ENCODE measurements at regions not wholly inside any gene's neighbourhood (a gene's known extent, or its start where the extent isn't known, plus 50 kb on each side); places are given as distances from the start of the nearest gene placed in this dataset.
A peak's percentile ranks its signal among the peaks of the same experiment; 100 is the strongest.
"Not testable (repeated sequence)": the region's sequence is repeated elsewhere in the genome, so short reads cannot be mapped to it uniquely, and the experiment has no call there.

GRCh38 chr1:94362466-94363058 lies 55.6 kb upstream of the ABCD3 start:
- Mint-ChIP-seq H3K27ac (no peak overlapping the region), H3K27me3 (peaks cover 7% of the 10 kb centered on the region), H3K4me3 (no peak overlapping the region), H3K9me3 (peaks cover 21 to 22% of the 10 kb centered on the region in 2 donors), H3K4me1 (peaks cover 6% of the 10 kb centered on the region)
- DNase-seq (no peak), ATAC-seq (no peak)

GRCh38 chr1:94358630-94359599 lies 59.3 kb upstream of the ABCD3 start:
- Mint-ChIP-seq H3K4me3 (no peak overlapping the region), H3K9me3 (peaks cover 15 to 17% of the 10 kb centered on the region in 2 donors), H3K4me1 (peaks cover 6% of the 10 kb centered on the region), H3K27me3 (peaks cover 10% of the 10 kb centered on the region), H3K27ac (no peak overlapping the region)
- DNase-seq, result no peak
- no peak for ATAC-seq

DNA sequence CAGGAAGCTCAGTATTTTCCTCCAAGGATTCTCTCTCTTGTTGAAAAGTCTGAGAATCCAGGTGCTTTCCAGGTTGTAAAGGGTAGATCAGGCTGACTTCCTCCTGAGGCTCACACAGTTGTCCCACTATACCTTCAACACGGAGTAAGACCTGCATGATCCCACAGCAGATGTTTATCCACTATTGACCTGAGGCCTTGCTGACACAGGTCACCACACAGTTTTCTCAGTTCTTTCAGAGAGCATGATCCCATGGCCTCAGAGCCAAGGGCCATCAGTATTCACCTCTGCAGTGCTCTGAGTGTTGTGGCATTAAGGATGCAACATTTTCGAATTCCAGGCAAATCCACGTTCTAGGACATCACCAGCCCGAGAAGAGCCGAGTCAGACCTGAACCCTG lies 60.5 kb upstream of the ABCD3 start:
- H3K27ac Mint-ChIP-seq, result no peak overlapping the region
- DNase-seq, result no peak
- peaks cover 6% of the 10 kb centered on the region for H3K4me1 Mint-ChIP-seq
- H3K9me3 Mint-ChIP-seq, result peaks cover 10 to 14% of the 10 kb centered on the region in 2 donors
- no peak for ATAC-seq
- H3K4me3 Mint-ChIP-seq, result no peak overlapping the region
- H3K27me3 Mint-ChIP-seq, result peaks cover 10% of the 10 kb centered on the region

- ATAC-seq, result no peak
- DNase-seq, result no peak
- Mint-ChIP-seq H3K4me3 (no peak overlapping the region), H3K9me3 (peaks cover 3 to 4% of the 10 kb centered on the region in 2 donors), H3K4me1 (peaks cover 4% of the 10 kb centered on the region), H3K27me3 (peaks cover 10% of the 10 kb centered on the region), H3K27ac (peak overlapping the region in 1 of 2 donors; percentile 51)
Observed at GRCh38 chr1:94355485-94355980, 62.7 kb upstream of the ABCD3 start.

DNA sequence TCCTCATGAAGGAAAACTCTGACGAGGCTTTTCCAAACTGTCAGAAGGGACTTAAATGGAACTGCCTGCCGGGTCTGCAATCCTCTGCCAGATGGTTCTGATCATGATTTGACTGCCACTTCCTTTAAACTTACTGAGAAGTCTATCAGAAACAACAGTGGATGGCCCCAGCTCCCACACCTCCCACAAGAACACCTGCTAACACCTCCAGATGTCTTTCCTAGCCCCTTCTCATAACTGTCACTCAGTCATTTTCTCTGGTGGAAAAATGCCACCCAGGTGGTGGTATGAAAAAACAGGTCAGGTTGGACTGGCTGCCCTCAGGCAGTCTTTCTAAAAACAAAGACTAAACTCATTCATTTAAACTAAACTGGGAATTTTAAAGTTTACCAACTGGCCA lies 66.7 kb upstream of the ABCD3 start:
- no peaks in the 10 kb centered on the region for H3K9me3 Mint-ChIP-seq

GRCh38 chr1:94350350-94350924 lies 67.8 kb upstream of the ABCD3 start:
- peaks cover 6% of the 10 kb centered on the region for H3K27me3 Mint-ChIP-seq
- no peaks in the 10 kb centered on the region for H3K4me1 Mint-ChIP-seq
- H3K4me3 Mint-ChIP-seq, result no peak overlapping the region
- H3K27ac Mint-ChIP-seq, result no peak overlapping the region
- no peaks in the 10 kb centered on the region for H3K9me3 Mint-ChIP-seq
- no peak for DNase-seq
- no peak for ATAC-seq

More for the DNA sequence above, 66.7 kb upstream of the ABCD3 start:
- ATAC-seq (no peak), DNase-seq (no peak)
- Mint-ChIP-seq H3K27me3 (peaks cover 10% of the 10 kb centered on the region), H3K4me1 (no peaks in the 10 kb centered on the region), H3K4me3 (no peak overlapping the region), H3K27ac (no peak overlapping the region)

DNA sequence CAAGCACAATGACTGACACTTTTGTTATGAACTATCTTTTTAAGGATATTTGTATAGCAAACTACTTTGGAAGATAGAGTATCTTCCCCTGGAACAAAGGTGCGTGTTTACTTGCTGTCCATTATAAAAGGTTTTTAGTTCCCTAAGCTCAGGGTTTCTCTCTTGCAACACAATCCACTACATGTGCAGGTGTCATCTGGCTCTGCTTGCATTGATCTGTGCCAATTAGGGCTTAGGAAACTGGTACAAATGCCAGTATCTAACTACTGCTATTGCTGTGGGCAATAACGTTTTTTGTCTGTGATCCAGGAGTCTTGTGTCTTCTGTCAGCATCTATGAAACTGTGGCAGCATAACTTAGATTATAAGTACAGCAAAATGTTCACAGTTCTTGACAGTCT lies 68.3 kb upstream of the ABCD3 start:
- no peak for ATAC-seq

DNA sequence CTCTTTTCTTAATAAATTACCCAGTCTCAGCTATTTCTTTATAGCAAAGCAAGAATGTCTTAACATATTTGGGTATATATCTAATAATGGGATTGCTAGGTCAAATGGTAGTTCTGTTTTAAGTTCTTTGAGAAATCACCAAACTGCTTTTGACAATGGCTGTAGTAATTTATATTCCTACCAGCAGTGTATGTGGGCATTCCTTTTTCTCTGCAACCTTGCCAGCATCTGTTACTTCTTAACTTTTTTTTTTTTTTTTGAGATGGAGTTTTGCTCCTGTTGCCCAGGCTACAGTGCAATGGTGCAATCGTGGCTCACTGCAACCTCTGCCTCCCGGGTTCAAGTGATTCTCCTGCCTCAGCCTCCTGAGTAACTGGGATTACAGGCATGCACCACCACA lies 69.8 kb upstream of the ABCD3 start:
- not testable (repeated sequence) for H3K9me3 Mint-ChIP-seq, H3K27me3 Mint-ChIP-seq, DNase-seq, H3K4me3 Mint-ChIP-seq, H3K4me1 Mint-ChIP-seq, ATAC-seq
- peak overlapping the region in 1 of 2 donors; percentile 10 for H3K27ac Mint-ChIP-seq

More for the DNA sequence above, 68.3 kb upstream of the ABCD3 start:
- H3K4me1 Mint-ChIP-seq, result no peaks in the 10 kb centered on the region
- H3K9me3 Mint-ChIP-seq, result no peaks in the 10 kb centered on the region
- no peak overlapping the region for H3K4me3 Mint-ChIP-seq
- peaks cover under 1% of the 10 kb centered on the region for H3K27me3 Mint-ChIP-seq
- H3K27ac Mint-ChIP-seq, result no peak overlapping the region
- DNase-seq, result no peak

- no peak for DNase-seq
- Mint-ChIP-seq H3K4me3 (no peak overlapping the region), H3K9me3 (no peaks in the 10 kb centered on the region), H3K27me3 (no peaks in the 10 kb centered on the region), H3K27ac (no peak overlapping the region), H3K4me1 (no peaks in the 10 kb centered on the region)
- ATAC-seq, result no peak
Observed at GRCh38 chr1:94345148-94345721, 73.0 kb upstream of the ABCD3 start.

- Mint-ChIP-seq H3K4me1 (no peaks in the 10 kb centered on the region), H3K4me3 (no peak overlapping the region), H3K27ac (no peak overlapping the region), H3K9me3 (no peaks in the 10 kb centered on the region), H3K27me3 (no peaks in the 10 kb centered on the region)
- DNase-seq (no peak), ATAC-seq (no peak)
Observed at GRCh38 chr1:94342416-94342815, 75.8 kb upstream of the ABCD3 start.

- ATAC-seq (no peak), DNase-seq (no peak)
- Mint-ChIP-seq H3K4me3 (no peak overlapping the region), H3K27me3 (no peaks in the 10 kb centered on the region), H3K9me3 (no peaks in the 10 kb centered on the region), H3K4me1 (no peaks in the 10 kb centered on the region), H3K27ac (no peak overlapping the region)
Observed at GRCh38 chr1:94339206-94339927, 78.8 kb upstream of the ABCD3 start.

DNA sequence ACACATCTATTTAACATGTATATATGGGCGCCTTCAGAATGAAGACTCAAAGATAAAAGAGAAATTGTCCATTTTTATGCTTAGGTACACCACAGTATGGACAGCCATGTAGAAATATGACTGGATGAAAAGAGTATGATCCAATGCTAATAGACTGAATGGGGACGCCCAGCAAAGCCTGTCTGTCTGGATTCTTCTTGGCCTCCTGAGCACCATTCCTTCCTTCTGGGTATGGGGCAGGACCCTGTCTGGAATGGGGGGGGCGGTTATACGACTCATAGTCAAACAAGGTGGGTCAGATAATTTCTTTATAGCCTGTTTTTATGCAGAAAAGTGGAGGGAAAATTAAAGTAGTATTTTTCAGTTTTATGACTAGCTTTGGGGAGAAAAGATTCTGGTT lies 81.2 kb upstream of the ABCD3 start:
- Mint-ChIP-seq H3K27ac (no peak overlapping the region), H3K9me3 (no peaks in the 10 kb centered on the region), H3K27me3 (no peaks in the 10 kb centered on the region), H3K4me3 (no peak overlapping the region), H3K4me1 (no peaks in the 10 kb centered on the region)
- DNase-seq (no peak), ATAC-seq (no peak)

- Mint-ChIP-seq H3K27me3 (peaks cover under 1% of the 10 kb centered on the region), H3K4me3 (no peak overlapping the region), H3K27ac (no peak overlapping the region), H3K9me3 (no peaks in the 10 kb centered on the region), H3K4me1 (no peaks in the 10 kb centered on the region)
- DNase-seq (peak; percentile 4 to 18), ATAC-seq (no peak)
Observed at GRCh38 chr1:94335950-94336349, 82.2 kb upstream of the ABCD3 start.

DNA sequence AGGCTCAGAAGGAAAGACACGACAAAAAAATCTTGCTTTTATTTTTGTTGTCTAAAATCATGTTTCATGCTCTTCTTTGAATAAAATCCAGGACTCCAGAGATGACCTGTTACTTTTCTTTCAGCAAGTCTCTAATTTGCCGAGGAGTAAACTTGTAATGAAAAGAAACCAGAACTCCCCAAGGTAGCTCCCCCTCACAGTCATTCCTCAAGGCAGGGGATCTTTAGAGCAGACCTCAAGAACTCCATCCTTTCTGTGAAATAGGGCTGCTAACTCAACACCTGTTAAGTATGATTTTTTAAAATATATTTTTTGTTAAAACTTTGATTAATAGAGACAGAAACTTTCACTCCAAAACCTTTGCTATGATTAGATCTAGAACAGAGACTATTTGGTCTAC lies 82.7 kb upstream of the ABCD3 start:
- peaks cover 5% of the 10 kb centered on the region for H3K27me3 Mint-ChIP-seq
- no peaks in the 10 kb centered on the region for H3K9me3 Mint-ChIP-seq
- ATAC-seq, result no peak
- DNase-seq, result no peak
- no peak overlapping the region for H3K4me3 Mint-ChIP-seq
- H3K4me1 Mint-ChIP-seq, result no peaks in the 10 kb centered on the region
- no peak overlapping the region for H3K27ac Mint-ChIP-seq

DNA sequence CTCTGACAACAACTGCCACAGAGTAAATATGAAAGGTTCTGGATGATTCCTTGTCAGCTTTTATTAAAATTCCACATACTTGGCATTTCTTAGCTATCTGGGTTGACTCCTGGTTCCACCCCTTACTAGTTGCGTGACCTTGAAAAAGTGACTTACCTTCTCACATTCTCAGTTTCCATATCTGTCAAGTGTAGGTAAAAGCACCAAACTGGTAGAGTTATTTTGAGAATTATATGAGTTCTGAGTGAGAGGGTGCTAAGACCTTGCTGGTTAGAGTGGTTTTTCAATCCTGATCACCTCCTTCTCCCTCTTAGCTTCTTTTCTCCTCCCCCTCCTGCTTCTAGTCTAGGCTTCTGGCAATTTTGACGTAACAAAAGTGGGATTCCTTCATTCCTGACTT lies 83.4 kb upstream of the ABCD3 start:
- no peak for ATAC-seq
- H3K4me1 Mint-ChIP-seq, result peaks cover 7% of the 10 kb centered on the region
- H3K27ac Mint-ChIP-seq, result no peak overlapping the region
- no peaks in the 10 kb centered on the region for H3K9me3 Mint-ChIP-seq
- no peak overlapping the region for H3K4me3 Mint-ChIP-seq
- no peak for DNase-seq
- H3K27me3 Mint-ChIP-seq, result peaks cover 12% of the 10 kb centered on the region

Measured in stimulated activated naive CD8-positive, alpha-beta T cell treated with anti-CD3 and anti-CD28 coated beads, Interleukin-15, amount 100 ng/mL, for 72 hours (primary cell).